Ishikawa (cell line): ENCODE measurements at regions not wholly inside any gene's neighbourhood (a gene's known extent, or its start where the extent isn't known, plus 50 kb on each side); places are given as distances from the start of the nearest gene placed in this dataset.

Experiments used
- CEBPB ChIP-seq: IDR thresholded peaks from 2 replicates; pipeline ENCODE4 v1.6.1; 2012
- CREB1 ChIP-seq: IDR thresholded peaks from 2 replicates; pipeline ENCODE4 v1.6.1; 2012; ENCODE audit warnings: low read depth
- EGR1 ChIP-seq: IDR thresholded peaks from 2 replicates; pipeline ENCODE4 v1.6.1; 2012
- EP300 ChIP-seq: IDR thresholded peaks from 2 replicates; pipeline ENCODE4 v1.6.1; 2012; ENCODE audit warnings: borderline replicate concordance
- FOXM1 ChIP-seq: IDR thresholded peaks from 2 replicates; pipeline ENCODE4 v1.6.1; 2012; ENCODE audit warnings: low read depth, borderline replicate concordance
- MAX ChIP-seq: IDR thresholded peaks from 2 replicates; pipeline ENCODE4 v1.6.1; 2012
- NFIC ChIP-seq: IDR thresholded peaks from 2 replicates; pipeline ENCODE4 v1.6.1; 2012
- RAD21 ChIP-seq: IDR thresholded peaks from 2 replicates; pipeline ENCODE4 v1.6.1; 2012; ENCODE audit warnings: low read depth
- REST ChIP-seq: IDR thresholded peaks from 2 replicates; pipeline ENCODE4 v1.6.1; 2012; ENCODE audit warnings: low read depth, mild to moderate bottlenecking
- TAF1 ChIP-seq: IDR thresholded peaks from 2 replicates; pipeline ENCODE4 v1.6.1; 2012; ENCODE audit warnings: low read depth, mild to moderate bottlenecking
- TCF12 ChIP-seq: IDR thresholded peaks from 2 replicates; pipeline ENCODE4 v1.6.1; 2012; ENCODE audit warnings: low read depth
- TEAD4 ChIP-seq: IDR thresholded peaks from 2 replicates; pipeline ENCODE4 v1.6.1; 2012
- USF1 ChIP-seq: IDR thresholded peaks from 2 replicates; pipeline ENCODE4 v1.6.1; 2012
- YY1 ChIP-seq: IDR thresholded peaks from 2 replicates; pipeline ENCODE4 v1.6.1; 2012; ENCODE audit warnings: low read depth
- ZBTB7A ChIP-seq: IDR thresholded peaks from 2 replicates; pipeline ENCODE4 v1.6.1; 2012; ENCODE audit warnings: low read depth

GRCh38 chr3:16813336-16813735 lies 71.4 kb upstream of the PLCL2 start:
- TF ChIP-seq ZBTB7A = no peak

- TF ChIP-seq ZBTB7A (no peak), FOXM1 (no peak), YY1 (no peak), TCF12 (no peak), NFIC (no peak), MAX (no peak), TEAD4 (no peak), REST (no peak)
Observed at GRCh38 chr3:16816048-16816780, 68.5 kb upstream of the PLCL2 start.

- TF ChIP-seq CEBPB (no peak), TEAD4 (no peak), FOXM1 (no peak), EP300 (no peak), RAD21 (no peak), NFIC (no peak), YY1 (no peak)
Observed at GRCh38 chr3:16817197-16817596, 67.6 kb upstream of the PLCL2 start.

GRCh38 chr3:16818194-16818593 lies 66.6 kb upstream of the PLCL2 start:
- TF ChIP-seq MAX = no peak
- no peak for TF ChIP-seq EP300
- no peak for TF ChIP-seq REST
- TF ChIP-seq TAF1 = no peak
- TF ChIP-seq FOXM1 = no peak
- no peak for TF ChIP-seq TCF12
- TF ChIP-seq ZBTB7A = no peak
- TF ChIP-seq YY1 = no peak
- TF ChIP-seq USF1 = no peak
- no peak for TF ChIP-seq CREB1
- no peak for TF ChIP-seq EGR1
- TF ChIP-seq TEAD4 = no peak

GRCh38 chr3:16818945-16819344 lies 65.8 kb upstream of the PLCL2 start:
- no peak for TF ChIP-seq RAD21
- TF ChIP-seq USF1 = no peak
- TF ChIP-seq EP300 = no peak
- no peak for TF ChIP-seq CREB1
- no peak for TF ChIP-seq MAX
- no peak for TF ChIP-seq EGR1
- no peak for TF ChIP-seq TAF1
- TF ChIP-seq REST = no peak
- TF ChIP-seq FOXM1 = no peak
- TF ChIP-seq NFIC = no peak
- no peak for TF ChIP-seq CEBPB
- no peak for TF ChIP-seq TEAD4
- no peak for TF ChIP-seq ZBTB7A
